Gastrocnemius medialis (tissue), 4 donors: ENCODE measurements at regions not wholly inside any gene's neighbourhood (a gene's known extent, or its start where the extent isn't known, plus 50 kb on each side); places are given as distances from the start of the nearest gene placed in this dataset.

Experiments
- ATAC-seq, 2 donors: fragments of 150-250 bp; one replicate each; pipeline ENCODE4 v1.9.1; 2016
- DNase-seq, 2 donors: peaks; one replicate each; pipeline ENCODE4 v3.0.0-alpha.2; 2019
- H3K27ac ChIP-seq, 4 donors: fragments of 200-600 bp; sonication (generic); 1 replicate in 1 of 4; 2 replicates in 3 of 4; pipeline ENCODE4 v1.5.1; 2016 to 2018; ENCODE audit warnings: mild to moderate bottlenecking in 2 of 4, moderate library complexity in 1 of 4
- H3K27me3 ChIP-seq, 3 donors: fragments of 200-600 bp; sonication (generic) in 2 of 3; 1 replicate in 1 of 3; 2 replicates in 2 of 3; pipeline versions ENCODE4 v1.5.1 to v1.6.0; 2016 to 2019; ENCODE audit warnings: mild to moderate bottlenecking in 1 of 3, moderate library complexity in 1 of 3
- H3K36me3 ChIP-seq, 2 donors: fragments of 200-600 bp; sonication (generic) in 1 of 2; one replicate each; pipeline ENCODE4 v1.5.1; 2017 to 2018
- H3K4me1 ChIP-seq, 2 donors: fragments of 200-600 bp; sonication (generic) in 1 of 2; one replicate each; pipeline ENCODE4 v1.5.1; 2016 to 2017; ENCODE audit warnings: mild to moderate bottlenecking in 2 of 2
- H3K4me3 ChIP-seq, 4 donors: fragments of 200-600 bp; sonication (generic) in 3 of 4; 1 replicate in 1 of 4; 2 replicates in 3 of 4; pipeline ENCODE4 v1.5.1; 2016 to 2019; ENCODE audit warnings: mild to moderate bottlenecking in 2 of 4
- H3K9me3 ChIP-seq, 3 donors: fragments of 200-600 bp; sonication (generic) in 2 of 3; 1 replicate in 1 of 3; 2 replicates in 2 of 3; pipeline ENCODE4 v1.5.1; 2016 to 2019
- CTCF ChIP-seq, 5 experiments: fragments of 450-650 bp in 3 of 5; fragments of 200-600 bp in 2 of 5; sonication (generic) in 2 of 5; IDR thresholded peaks in 4 of 5; conservative IDR thresholded peaks in 1 of 5; 1 replicate in 4 of 5; 2 replicates in 1 of 5; pipeline ENCODE4 v1.5.1; 2016 to 2019; ENCODE audit warnings: antibody characterized with exemption in 5 of 5, mild to moderate bottlenecking in 3 of 5, moderate library complexity in 3 of 5
- POLR2A ChIP-seq, 2 donors: fragments of 450-650 bp; IDR thresholded peaks; one replicate each; pipeline ENCODE4 v1.6.1; 2017; ENCODE audit warnings: antibody characterized with exemption in 2 of 2, mild to moderate bottlenecking in 2 of 2, moderate library complexity in 2 of 2
- in situ Hi-C, 4 donors: fragments of 200-750 bp; cut with MboI; loops; one replicate each; pipeline versions ENCODE4 v1.15.0 to v1.8.0; 2017; ENCODE audit warnings: low sequenced_read_pairs in 4 of 4
- intact Hi-C: fragments of 100-400 bp; cut with DNase I; formaldehyde crosslinking; loops from one replicate; pipeline ENCODE4 v1.15.1; 2023; ENCODE audit warnings: low total_unique reads

GRCh38 chr7:41188163-41189130 is 514.4 kb downstream of the INHBA start:
- Histone ChIP-seq H3K36me3 (no peaks in the 10 kb centered on the region), H3K4me3 (no peak overlapping the region), H3K27ac (no peak overlapping the region), H3K4me1 (no peaks in the 10 kb centered on the region), H3K9me3 (no peaks in the 10 kb centered on the region), H3K27me3 (no peaks in the 10 kb centered on the region)
- DNase-seq (no peak), ATAC-seq (no peak)
- in situ Hi-C loops = no loop called here
- no peak for TF ChIP-seq POLR2A (IDR thresholded peaks at IDR 0.05)
- TF ChIP-seq CTCF (IDR thresholded peaks at IDR 0.05 in 4 of 5, conservative IDR thresholded peaks at IDR 0.05 in 1 of 5) = no peak
- intact Hi-C loops = no loop called here

DNA sequence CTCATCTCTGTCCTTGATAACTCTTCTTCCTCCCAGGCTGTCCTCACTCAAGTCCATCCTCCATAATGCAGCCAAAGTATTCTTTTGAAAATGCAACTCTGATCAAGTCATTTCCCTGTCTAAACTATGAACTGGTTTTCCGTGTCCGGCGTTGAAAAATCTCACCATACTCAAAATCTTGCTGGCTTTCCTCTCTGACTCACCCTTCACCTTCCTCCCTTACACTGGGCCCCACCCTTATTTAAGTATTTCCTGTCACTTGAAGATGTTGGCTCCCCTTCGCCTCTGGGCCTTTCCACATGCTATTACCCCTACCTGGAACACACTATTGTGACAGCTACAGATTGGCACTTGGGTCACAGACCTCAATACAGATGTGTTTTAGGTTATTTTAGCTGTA is 515.6 kb downstream of the INHBA start:
- ATAC-seq = no peak
- no peaks in the 10 kb centered on the region for H3K9me3 ChIP-seq
- H3K4me3 ChIP-seq = no peak overlapping the region
- intact Hi-C loops = no loop called here
- no peak for TF ChIP-seq POLR2A (IDR thresholded peaks at IDR 0.05)
- no peak for TF ChIP-seq CTCF (IDR thresholded peaks at IDR 0.05 in 4 of 5, conservative IDR thresholded peaks at IDR 0.05 in 1 of 5)
- no peaks in the 10 kb centered on the region for H3K4me1 ChIP-seq
- no peaks in the 10 kb centered on the region for H3K27me3 ChIP-seq
- DNase-seq = no peak
- no peak overlapping the region for H3K27ac ChIP-seq
- in situ Hi-C loops = no loop called here
- H3K36me3 ChIP-seq = no peaks in the 10 kb centered on the region

- Histone ChIP-seq H3K9me3 (no peaks in the 10 kb centered on the region), H3K27ac (no peak overlapping the region), H3K4me3 (no peak overlapping the region), H3K27me3 (no peaks in the 10 kb centered on the region), H3K4me1 (no peaks in the 10 kb centered on the region), H3K36me3 (no peaks in the 10 kb centered on the region)
- no peak for DNase-seq
- ATAC-seq = no peak
- intact Hi-C loops = no loop called here
- in situ Hi-C loops = no loop called here
- no peak for TF ChIP-seq POLR2A (IDR thresholded peaks at IDR 0.05)
- TF ChIP-seq CTCF (IDR thresholded peaks at IDR 0.05 in 4 of 5, conservative IDR thresholded peaks at IDR 0.05 in 1 of 5) = no peak
Measured at GRCh38 chr7:41185851-41186250, 517.0 kb downstream of the INHBA start.

GRCh38 chr7:41183741-41184140 is 519.1 kb downstream of the INHBA start:
- intact Hi-C loops (no loop called here), in situ Hi-C loops (no loop called here)
- DNase-seq = no peak

More at GRCh38 chr7:41183741-41184140, 519.1 kb downstream of the INHBA start:
- no peak overlapping the region for H3K27ac ChIP-seq
- H3K4me1 ChIP-seq = no peaks in the 10 kb centered on the region
- no peaks in the 10 kb centered on the region for H3K36me3 ChIP-seq
- ATAC-seq = no peak
- no peaks in the 10 kb centered on the region for H3K9me3 ChIP-seq
- no peaks in the 10 kb centered on the region for H3K27me3 ChIP-seq
- H3K4me3 ChIP-seq = no peak overlapping the region
- TF ChIP-seq POLR2A (IDR thresholded peaks at IDR 0.05) (no peak), CTCF (IDR thresholded peaks at IDR 0.05 in 4 of 5, conservative IDR thresholded peaks at IDR 0.05 in 1 of 5) (no peak)
